Astrocyte of the spinal cord (primary cell): ENCODE measurements at regions not wholly inside any gene's neighbourhood (a gene's known extent, or its start where the extent isn't known, plus 50 kb on each side); places are given as distances from the start of the nearest gene placed in this dataset.
"Not testable (repeated sequence)": the region's sequence is repeated elsewhere in the genome, so short reads cannot be mapped to it uniquely, and the experiment has no call there.

Experiments
- DNase-seq: peaks from one replicate; pipeline ENCODE4 v3.0.0; 2011; ENCODE audit warnings: low read depth, low spot score
- H3K4me3 ChIP-seq: 2 replicates; pipeline ENCODE4 v1.5.1; 2011; ENCODE audit warnings: low read depth, mild to moderate bottlenecking, low read length, moderate library complexity
- CTCF ChIP-seq: IDR thresholded peaks from 2 replicates; pipeline ENCODE4 v1.5.1; 2012; ENCODE audit warnings: low read depth, mild to moderate bottlenecking, low read length, inconsistent platforms
- in situ Hi-C: cut with HindIII; loops from 2 replicates; pipeline ENCODE4 v1.10.0; 2017; ENCODE audit warnings: low sequenced_read_pairs

- peak; percentile 77 for DNase-seq
- H3K4me3 ChIP-seq = no peak overlapping the region
- no peak for TF ChIP-seq CTCF
- in situ Hi-C loops = no loop called here
Observed at GRCh38 chr13:75181906-75182305, 300.1 kb downstream of the TBC1D4 start.

- H3K4me3 ChIP-seq = no peak overlapping the region
- no peak for TF ChIP-seq CTCF
- DNase-seq = peak; percentile 37
- in situ Hi-C loops = no loop called here
Observed at GRCh38 chr13:75180805-75181455, 301.0 kb downstream of the TBC1D4 start.

- no peak for TF ChIP-seq CTCF
- DNase-seq = no peak
- in situ Hi-C loops = no loop called here
- no peak overlapping the region for H3K4me3 ChIP-seq
Observed at GRCh38 chr13:75178436-75178835, 303.5 kb downstream of the TBC1D4 start.

- H3K4me3 ChIP-seq = no peak overlapping the region
- peak; percentile 13 for DNase-seq
- TF ChIP-seq CTCF = no peak
- in situ Hi-C loops = no loop called here
Observed at GRCh38 chr13:75175575-75175974, 306.4 kb downstream of the TBC1D4 start.

- in situ Hi-C loops, H3K4me3 ChIP-seq, DNase-seq: not testable (repeated sequence)
Observed at GRCh38 chr13:75175097-75175496, 306.9 kb downstream of the TBC1D4 start.

- no peak overlapping the region for H3K4me3 ChIP-seq
- in situ Hi-C loops = no loop called here
- peak; percentile 11 for DNase-seq
- no peak for TF ChIP-seq CTCF
Observed at GRCh38 chr13:75174481-75174880, 307.5 kb downstream of the TBC1D4 start.

GRCh38 chr13:75173457-75174356 lies 308.3 kb downstream of the TBC1D4 start:
- no peak for TF ChIP-seq CTCF
- in situ Hi-C loops = no loop called here
- DNase-seq = no peak
- H3K4me3 ChIP-seq = no peak overlapping the region
